HEK293 (cell line): ENCODE measurements at regions not wholly inside any gene's neighbourhood (a gene's known extent, or its start where the extent isn't known, plus 50 kb on each side); places are given as distances from the start of the nearest gene placed in this dataset.

Source experiments
- CTCF ChIA-PET: fragments of 350-600 bp; formaldehyde crosslinking; extraction: SDS; loops from one replicate; lab custom pipeline; 2021; ENCODE audit warnings: antibody characterized with exemption; lab: Yijun Ruan, JAX
- POLR2A ChIA-PET: fragments of 300-600 bp; formaldehyde crosslinking; extraction: SDS; loops from one replicate; lab custom pipeline; 2020; ENCODE audit warnings: antibody characterized with exemption, inconsistent platforms; lab: Yijun Ruan, JAX
- H3K27ac ChIP-seq: fragments of 200-500 bp; sonication (Bioruptor generic); 2 replicates; pipeline ENCODE4 v1.5.1; 2014; ENCODE audit warnings: low read depth, low read length, control low read depth, inconsistent platforms; ENCODE audit errors: extremely low read depth
- H3K36me3 ChIP-seq, 2 experiments: fragments of 200-500 bp in 1 of 2; sonication (Bioruptor generic) in 1 of 2; 1 replicate in 1 of 2; 2 replicates in 1 of 2; pipeline ENCODE4 v1.5.1; 2014 to 2017; ENCODE audit warnings: inconsistent platforms in 2 of 2, low read length in 2 of 2; ENCODE audit not compliant: control insufficient read depth in 2 of 2, insufficient read depth in 1 of 2
- H3K4me1 ChIP-seq: fragments of 200-500 bp; sonication (Bioruptor generic); 2 replicates; pipeline ENCODE4 v1.5.1; 2014; ENCODE audit warnings: mild to moderate bottlenecking, low read length, inconsistent platforms; ENCODE audit not compliant: control insufficient read depth, insufficient read depth
- H3K4me3 ChIP-seq: 2 replicates; pipeline ENCODE4 v1.5.1; 2011; ENCODE audit warnings: low read depth, mild to moderate bottlenecking, control low read depth, low read length, moderate library complexity
- H3K9me3 ChIP-seq: fragments of 200-500 bp; sonication (Bioruptor generic); 2 replicates; pipeline ENCODE4 v1.5.1; 2014; ENCODE audit warnings: low read depth, low read length, inconsistent platforms; ENCODE audit not compliant: control insufficient read depth, insufficient read depth
- BCL11A ChIP-seq: fragments of 450-650 bp; formaldehyde crosslinking; IDR thresholded peaks from 2 replicates; pipeline ENCODE4 v1.5.1; 2016; ENCODE audit warnings: low read depth, missing biosample characterization, missing genetic modification characterization
- GFI1B ChIP-seq: fragments of 450-650 bp; formaldehyde crosslinking; IDR thresholded peaks from 2 replicates; pipeline ENCODE4 v1.5.1; 2016; ENCODE audit warnings: missing biosample characterization, missing genetic modification characterization
- GLI2 ChIP-seq: fragments of 450-650 bp; formaldehyde crosslinking; IDR thresholded peaks from 2 replicates; pipeline ENCODE4; 2017; ENCODE audit warnings: missing biosample characterization, missing genetic modification characterization, low read depth, borderline replicate concordance
- KLF1 ChIP-seq: fragments of 450-650 bp; formaldehyde crosslinking; IDR thresholded peaks from 2 replicates; pipeline ENCODE4 v1.5.1; 2016; ENCODE audit warnings: missing biosample characterization, missing genetic modification characterization
- KLF10 ChIP-seq: fragments of 450-650 bp; IDR thresholded peaks from 2 replicates; pipeline ENCODE4 v1.5.1; 2018; ENCODE audit warnings: missing biosample characterization, mild to moderate bottlenecking, missing genetic modification characterization
- YY2 ChIP-seq: fragments of 450-650 bp; formaldehyde crosslinking; IDR thresholded peaks from 2 replicates; pipeline ENCODE4 v1.5.1; 2016; ENCODE audit warnings: missing biosample characterization, missing genetic modification characterization
- ZBTB1 ChIP-seq: fragments of 450-650 bp; formaldehyde crosslinking; IDR thresholded peaks from 2 replicates; pipeline ENCODE4 v1.5.1; 2016; ENCODE audit warnings: missing biosample characterization, missing genetic modification characterization
- ZBTB26 ChIP-seq: fragments of 450-650 bp; formaldehyde crosslinking; optimal IDR thresholded peaks from 2 replicates; pipeline ENCODE3; 2016; ENCODE audit warnings: missing biosample characterization, mild to moderate bottlenecking, missing genetic modification characterization
- ZBTB49 ChIP-seq: fragments of 450-650 bp; formaldehyde crosslinking; IDR thresholded peaks from 2 replicates; pipeline ENCODE4 v1.5.1; 2016; ENCODE audit warnings: missing biosample characterization, missing genetic modification characterization, low read depth
- ZBTB6 ChIP-seq: fragments of 450-650 bp; formaldehyde crosslinking; IDR thresholded peaks from 2 replicates; pipeline ENCODE4 v1.5.1; 2017; ENCODE audit warnings: missing biosample characterization, missing genetic modification characterization
- ZEB2 ChIP-seq: fragments of 450-650 bp; formaldehyde crosslinking; IDR thresholded peaks from 2 replicates; pipeline ENCODE4 v1.5.1; 2016; ENCODE audit warnings: missing biosample characterization, missing genetic modification characterization
- ZNF133 ChIP-seq: fragments of 450-650 bp; formaldehyde crosslinking; IDR thresholded peaks from 2 replicates; pipeline ENCODE4 v1.5.1; 2016; ENCODE audit warnings: missing biosample characterization, missing genetic modification characterization
- ZNF202 ChIP-seq: fragments of 450-650 bp; formaldehyde crosslinking; IDR thresholded peaks from 2 replicates; pipeline ENCODE4 v1.5.1; 2016; ENCODE audit warnings: missing biosample characterization, missing genetic modification characterization, borderline replicate concordance
- ZNF214 ChIP-seq: fragments of 450-650 bp; formaldehyde crosslinking; IDR thresholded peaks from 2 replicates; pipeline ENCODE4 v1.5.1; 2017; ENCODE audit warnings: missing biosample characterization, mild to moderate bottlenecking, missing genetic modification characterization, borderline replicate concordance
- ZNF26 ChIP-seq: fragments of 450-650 bp; formaldehyde crosslinking; IDR thresholded peaks from 2 replicates; pipeline ENCODE4 v1.5.1; 2016; ENCODE audit warnings: missing biosample characterization, missing genetic modification characterization
- ZNF302 ChIP-seq: fragments of 450-650 bp; formaldehyde crosslinking; IDR thresholded peaks from 2 replicates; pipeline ENCODE4 v1.5.1; 2016; ENCODE audit warnings: missing biosample characterization, missing genetic modification characterization, low read depth
- ZNF404 ChIP-seq: fragments of 450-650 bp; formaldehyde crosslinking; IDR thresholded peaks from 2 replicates; pipeline ENCODE4 v1.5.1; 2017; ENCODE audit warnings: missing biosample characterization, missing genetic modification characterization
- ZNF426 ChIP-seq: fragments of 450-650 bp; formaldehyde crosslinking; IDR thresholded peaks from 2 replicates; pipeline ENCODE4 v1.5.1; 2017; ENCODE audit warnings: missing biosample characterization, missing genetic modification characterization, mild to moderate bottlenecking, inconsistent platforms, moderate library complexity
- ZNF558 ChIP-seq: fragments of 450-650 bp; formaldehyde crosslinking; IDR thresholded peaks from 2 replicates; pipeline ENCODE4 v1.5.1; 2016; ENCODE audit warnings: missing biosample characterization, missing genetic modification characterization
- ZNF610 ChIP-seq: fragments of 450-650 bp; formaldehyde crosslinking; IDR thresholded peaks from 2 replicates; pipeline ENCODE4 v1.5.1; 2016; ENCODE audit warnings: missing biosample characterization, missing genetic modification characterization, borderline replicate concordance
- ZNF654 ChIP-seq: fragments of 450-650 bp; formaldehyde crosslinking; IDR thresholded peaks from 2 replicates; pipeline ENCODE4 v1.5.1; 2016; ENCODE audit warnings: low read depth, missing biosample characterization, missing genetic modification characterization
- ZNF664 ChIP-seq: fragments of 450-650 bp; formaldehyde crosslinking; IDR thresholded peaks from 2 replicates; pipeline ENCODE4 v1.5.1; 2016; ENCODE audit warnings: missing biosample characterization, missing genetic modification characterization
- ZNF701 ChIP-seq: fragments of 450-650 bp; formaldehyde crosslinking; IDR thresholded peaks from 2 replicates; pipeline ENCODE4 v1.5.1; 2016; ENCODE audit warnings: missing biosample characterization, missing genetic modification characterization
- ZNF837 ChIP-seq: fragments of 450-650 bp; formaldehyde crosslinking; IDR thresholded peaks from 2 replicates; pipeline ENCODE4 v1.5.1; 2016; ENCODE audit warnings: missing biosample characterization, missing genetic modification characterization
- ZSCAN23 ChIP-seq: fragments of 450-650 bp; formaldehyde crosslinking; IDR thresholded peaks from 2 replicates; pipeline ENCODE4 v1.5.1; 2016; ENCODE audit warnings: missing biosample characterization, missing genetic modification characterization
- ZSCAN30 ChIP-seq: fragments of 450-650 bp; IDR thresholded peaks from 2 replicates; pipeline ENCODE4 v1.5.1; 2018; ENCODE audit warnings: missing biosample characterization, mild to moderate bottlenecking, missing genetic modification characterization, moderate library complexity

- H3K9me3 ChIP-seq: no peaks in the 10 kb centered on the region
- POLR2A ChIA-PET: no interaction called here
- TF ChIP-seq ZNF558 (tag by site-specific recombination) (no peak), YY2 (tag by site-specific recombination) (no peak), ZBTB49 (tag by site-specific recombination) (no peak), GLI2 (no peak), ZNF701 (tag by site-specific recombination) (no peak), ZNF214 (tag by site-specific recombination) (no peak), ZNF26 (tag by site-specific recombination) (no peak), ZNF837 (tag by site-specific recombination) (no peak), ZSCAN23 (tag by site-specific recombination) (no peak), ZNF664 (tag by site-specific recombination) (no peak)
- TF ChIP-seq, all 188 proteins: peak for 0
- no peaks in the 10 kb centered on the region for H3K36me3 ChIP-seq
- H3K27ac ChIP-seq: no peak overlapping the region
- no peak overlapping the region for H3K4me3 ChIP-seq
- CTCF ChIA-PET: no interaction called here
- no peaks in the 10 kb centered on the region for H3K4me1 ChIP-seq
Measured at GRCh38 chrX:87813566-87813965, 296.0 kb downstream of the KLHL4 start.

- POLR2A ChIA-PET: no interaction called here
- Histone ChIP-seq H3K9me3 (no peaks in the 10 kb centered on the region; the same call in 1 of the 2 replicates), H3K27ac (no peak overlapping the region), H3K36me3 (no peaks in the 10 kb centered on the region), H3K4me1 (no peaks in the 10 kb centered on the region), H3K4me3 (no peak overlapping the region)
- TF ChIP-seq KLF10 (tag by site-specific recombination): no peak
- TF ChIP-seq KLF1 (tag by site-specific recombination): no peak
- TF ChIP-seq, all 188 proteins: peak for 0
- CTCF ChIA-PET: interaction anchor here (0.6 kb wide), 1 partner anchor 84 kb away, joined by 9 read pairs; no protein-coding TSS in a partner anchor
Measured at GRCh38 chrX:87846956-87847355, 329.4 kb downstream of the KLHL4 start.

GRCh38 chrX:87873347-87873941, 355.8 kb downstream of the KLHL4 start:
- no peaks in the 10 kb centered on the region for H3K36me3 ChIP-seq
- no peak overlapping the region for H3K27ac ChIP-seq
- TF ChIP-seq ZNF133 (tag by site-specific recombination): no peak
- TF ChIP-seq ZBTB6 (tag by site-specific recombination): no peak
- TF ChIP-seq ZNF426 (tag by site-specific recombination): no peak
- TF ChIP-seq BCL11A (tag by site-specific recombination): no peak
- no peak for TF ChIP-seq ZBTB26
- TF ChIP-seq ZNF202: no peak
- TF ChIP-seq ZBTB1 (tag by site-specific recombination): no peak
- TF ChIP-seq ZNF404 (tag by site-specific recombination): no peak
- TF ChIP-seq ZNF302 (tag by site-specific recombination): no peak
- no peak for TF ChIP-seq ZNF654 (tag by site-specific recombination)
- TF ChIP-seq GFI1B: no peak
- no peak for TF ChIP-seq ZEB2
- TF ChIP-seq ZNF610: no peak
- no peak for TF ChIP-seq ZSCAN30 (tag by site-specific recombination)
- H3K4me3 ChIP-seq: no peak overlapping the region
- no peaks in the 10 kb centered on the region for H3K4me1 ChIP-seq
- POLR2A ChIA-PET: no interaction called here
- H3K9me3 ChIP-seq: no peaks in the 10 kb centered on the region
- CTCF ChIA-PET: interaction anchor here (0.6 kb wide), 1 partner anchor 932 kb away, joined by 3 read pairs; no protein-coding TSS in a partner anchor
